SK-N-MC (cell line): ENCODE measurements at regions not wholly inside any gene's neighbourhood (a gene's known extent, or its start where the extent isn't known, plus 50 kb on each side); places are given as distances from the start of the nearest gene placed in this dataset.

Experiments
- EZH2 ChIP-seq: fragments of 200-600 bp; sonication (generic); IDR thresholded peaks from one replicate; pipeline ENCODE4 v1.6.1; 2017; ENCODE audit warnings: antibody characterized with exemption
- POLR2AphosphoS5 ChIP-seq: IDR thresholded peaks from 2 replicates; pipeline ENCODE4 v1.6.1; 2012; ENCODE audit warnings: mild to moderate bottlenecking, low read depth, low read length, borderline replicate concordance

DNA sequence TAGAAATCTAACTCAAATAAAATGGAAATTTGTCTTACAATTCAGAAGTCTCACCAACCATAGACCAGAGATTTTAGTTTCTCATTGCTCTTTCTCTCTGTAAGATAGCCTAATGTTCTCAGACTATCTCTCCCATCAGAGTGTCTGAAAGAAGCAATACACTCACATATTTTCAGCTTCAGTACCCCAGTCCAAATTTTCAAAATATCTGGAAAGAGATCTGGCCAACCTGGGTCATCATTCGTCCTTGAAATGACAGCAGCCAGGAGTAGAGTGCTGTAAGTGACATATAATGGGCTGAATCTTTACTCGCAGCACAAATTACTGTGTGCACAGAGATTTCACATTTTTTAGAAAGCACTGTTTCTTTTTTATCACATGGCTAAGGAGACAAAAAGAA, 313.3 kb upstream of the PRR16 start:
- TF ChIP-seq EZH2 (no peak), POLR2AphosphoS5 (no peak)
